ENCODE measurements at regions not wholly inside any gene's neighbourhood (a gene's known extent, or its start where the extent isn't known, plus 50 kb on each side); places are given as distances from the start of the nearest gene placed in this dataset.

DNA sequence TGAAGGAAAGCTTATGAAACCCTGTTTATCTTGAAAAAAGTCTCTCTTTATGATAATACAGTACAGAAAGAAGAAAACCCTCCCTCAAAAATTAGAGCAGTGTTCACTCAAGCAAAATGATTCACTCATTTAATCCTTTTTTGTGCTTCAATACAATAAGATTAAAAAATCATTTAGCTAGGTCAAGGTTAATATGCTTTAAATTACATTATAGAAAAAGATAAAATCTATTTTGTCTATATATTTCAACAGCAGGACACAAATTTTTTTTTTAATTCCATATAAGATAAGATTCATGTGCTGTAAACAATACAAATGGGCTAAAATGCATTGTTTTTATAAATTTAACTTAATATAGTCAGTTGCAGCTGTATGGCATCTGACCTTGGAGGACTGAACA, 176.9 kb downstream of the KCNE4 start:
- no peak for TF ChIP-seq POLR2A (IDR thresholded peaks at IDR 0.05)
- TF ChIP-seq, protein P1, sequence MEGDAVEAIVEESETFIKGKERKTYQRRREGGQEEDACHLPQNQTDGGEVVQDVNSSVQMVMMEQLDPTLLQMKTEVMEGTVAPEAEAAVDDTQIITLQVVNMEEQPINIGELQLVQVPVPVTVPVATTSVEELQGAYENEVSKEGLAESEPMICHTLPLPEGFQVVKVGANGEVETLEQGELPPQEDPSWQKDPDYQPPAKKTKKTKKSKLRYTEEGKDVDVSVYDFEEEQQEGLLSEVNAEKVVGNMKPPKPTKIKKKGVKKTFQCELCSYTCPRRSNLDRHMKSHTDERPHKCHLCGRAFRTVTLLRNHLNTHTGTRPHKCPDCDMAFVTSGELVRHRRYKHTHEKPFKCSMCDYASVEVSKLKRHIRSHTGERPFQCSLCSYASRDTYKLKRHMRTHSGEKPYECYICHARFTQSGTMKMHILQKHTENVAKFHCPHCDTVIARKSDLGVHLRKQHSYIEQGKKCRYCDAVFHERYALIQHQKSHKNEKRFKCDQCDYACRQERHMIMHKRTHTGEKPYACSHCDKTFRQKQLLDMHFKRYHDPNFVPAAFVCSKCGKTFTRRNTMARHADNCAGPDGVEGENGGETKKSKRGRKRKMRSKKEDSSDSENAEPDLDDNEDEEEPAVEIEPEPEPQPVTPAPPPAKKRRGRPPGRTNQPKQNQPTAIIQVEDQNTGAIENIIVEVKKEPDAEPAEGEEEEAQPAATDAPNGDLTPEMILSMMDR (IDR thresholded peaks at IDR 0.05 in 4 of 5, conservative IDR thresholded peaks at IDR 0.05 in 1 of 5) = no peak
- Histone ChIP-seq H3K27ac (no peak overlapping the region), H3K4me3 (no peak overlapping the region), H3K36me3 (no peaks in the 10 kb centered on the region), H3K9me3 (no peaks in the 10 kb centered on the region), H3K4me1 (no peaks in the 10 kb centered on the region), H3K27me3 (no peaks in the 10 kb centered on the region)
- no peak for ATAC-seq
- DNase-seq = no peak
- in situ Hi-C loops (cut with MboI; ENCODE audit: low sequenced_read_pairs in 4 of 4) = no loop called here
- intact Hi-C loops (cut with DNase I; ENCODE audit: low total_unique reads) = no loop called here

DNA sequence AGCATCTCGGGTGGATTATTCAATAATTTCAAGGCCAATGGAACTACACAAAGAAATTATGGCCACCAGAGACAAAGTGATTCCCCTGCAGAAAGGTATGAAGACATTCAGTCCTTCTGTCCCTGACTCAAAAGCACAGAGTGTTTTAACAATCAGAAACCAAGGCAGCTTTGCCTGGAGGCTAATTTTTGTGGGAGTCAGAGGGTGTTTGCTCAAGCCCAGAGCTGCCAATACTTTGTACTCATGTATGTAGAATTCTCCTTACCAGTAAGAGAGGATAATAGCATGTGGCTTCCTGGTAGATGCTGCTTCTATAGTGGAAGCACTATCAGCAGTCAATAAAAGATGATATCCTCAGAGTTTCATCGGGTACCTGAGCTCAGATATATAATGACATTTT, 178.4 kb downstream of the KCNE4 start:
- in situ Hi-C loops (cut with MboI; ENCODE audit: low sequenced_read_pairs in 4 of 4) (no loop called here), intact Hi-C loops (cut with DNase I; ENCODE audit: low total_unique reads) (no loop called here)
- H3K9me3 ChIP-seq = no peaks in the 10 kb centered on the region
- H3K27ac ChIP-seq = no peak overlapping the region
- H3K36me3 ChIP-seq = no peaks in the 10 kb centered on the region
- DNase-seq = no peak
- H3K4me1 ChIP-seq = no peaks in the 10 kb centered on the region
- no peaks in the 10 kb centered on the region for H3K27me3 ChIP-seq
- no peak for ATAC-seq
- TF ChIP-seq POLR2A (IDR thresholded peaks at IDR 0.05) = no peak
- TF ChIP-seq, protein P1 (IDR thresholded peaks at IDR 0.05 in 4 of 5, conservative IDR thresholded peaks at IDR 0.05 in 1 of 5) = no peak
- no peak overlapping the region for H3K4me3 ChIP-seq

DNA sequence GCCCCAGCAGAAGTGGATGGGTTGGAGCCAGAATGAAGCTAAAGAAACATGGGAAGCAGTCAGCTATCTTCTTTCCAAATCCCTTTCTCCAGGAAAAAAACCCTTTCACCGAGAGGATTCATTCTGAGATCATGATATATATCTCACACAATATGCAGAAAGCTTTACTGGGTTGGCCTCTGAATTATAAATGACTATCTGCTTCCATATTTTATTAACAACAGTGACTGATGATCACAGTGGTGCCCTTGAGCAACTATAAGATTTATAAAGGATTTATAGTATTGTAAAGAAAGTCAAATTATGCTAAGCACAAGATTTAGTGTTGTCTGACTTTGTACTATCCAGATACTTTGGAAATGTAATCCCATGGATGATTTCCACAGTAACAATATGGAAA, 180.3 kb downstream of the KCNE4 start:
- Histone ChIP-seq H3K9me3 (no peaks in the 10 kb centered on the region), H3K36me3 (no peaks in the 10 kb centered on the region), H3K4me3 (no peak overlapping the region), H3K27me3 (no peaks in the 10 kb centered on the region), H3K4me1 (no peaks in the 10 kb centered on the region), H3K27ac (no peak overlapping the region)
- intact Hi-C loops (cut with DNase I; ENCODE audit: low total_unique reads) = no loop called here
- in situ Hi-C loops (cut with MboI; ENCODE audit: low sequenced_read_pairs in 4 of 4) = no loop called here
- DNase-seq (no peak), ATAC-seq (no peak)
- no peak for TF ChIP-seq POLR2A (IDR thresholded peaks at IDR 0.05)
- TF ChIP-seq, protein P1 (IDR thresholded peaks at IDR 0.05 in 4 of 5, conservative IDR thresholded peaks at IDR 0.05 in 1 of 5) = no peak

DNA sequence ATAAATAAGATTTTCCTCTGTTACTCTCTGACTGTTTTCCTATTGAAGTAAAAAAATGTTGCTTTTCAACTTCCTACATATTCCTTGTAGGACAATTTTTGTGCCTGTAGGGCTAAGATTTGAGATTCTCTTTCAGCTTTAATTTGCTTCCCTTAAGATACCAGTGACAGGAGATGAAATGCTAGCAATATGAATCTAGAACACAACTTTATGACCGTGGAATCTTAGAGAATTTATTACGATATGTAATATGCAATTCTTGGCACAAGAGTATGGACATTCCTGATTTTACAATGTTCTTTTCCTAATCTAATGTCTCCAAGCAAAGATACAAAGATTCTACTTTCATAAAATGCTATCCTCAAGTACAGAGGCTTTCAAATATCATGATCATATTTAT, 180.9 kb downstream of the KCNE4 start:
- Histone ChIP-seq H3K27ac (no peak overlapping the region), H3K9me3 (no peaks in the 10 kb centered on the region), H3K27me3 (no peaks in the 10 kb centered on the region), H3K36me3 (no peaks in the 10 kb centered on the region), H3K4me1 (no peaks in the 10 kb centered on the region), H3K4me3 (no peak overlapping the region)
- in situ Hi-C loops (cut with MboI; ENCODE audit: low sequenced_read_pairs in 4 of 4) (no loop called here), intact Hi-C loops (cut with DNase I; ENCODE audit: low total_unique reads) (no loop called here)
- ATAC-seq = no peak
- no peak for DNase-seq
- TF ChIP-seq, protein P1 (IDR thresholded peaks at IDR 0.05 in 4 of 5, conservative IDR thresholded peaks at IDR 0.05 in 1 of 5) = no peak
- no peak for TF ChIP-seq POLR2A (IDR thresholded peaks at IDR 0.05)

DNA sequence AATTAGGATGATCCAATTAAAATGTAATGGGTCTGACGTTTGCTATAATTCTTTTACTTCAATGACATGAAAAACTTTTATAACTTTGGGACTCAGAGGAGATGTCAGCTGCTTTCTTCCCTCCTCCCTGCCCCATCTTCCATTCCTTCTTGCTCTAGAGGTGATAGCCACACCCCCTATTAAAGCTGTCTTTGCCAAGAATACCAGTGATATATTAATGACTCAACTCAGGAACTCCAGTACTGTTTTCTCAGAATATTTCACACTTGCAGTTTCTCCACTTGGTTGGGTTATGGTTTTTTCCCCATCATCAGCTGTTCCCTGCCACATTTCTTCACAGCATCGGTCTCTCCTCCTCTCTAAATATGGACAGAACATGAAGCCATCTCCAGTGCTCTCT, 184.0 kb downstream of the KCNE4 start:
- no peaks in the 10 kb centered on the region for H3K9me3 ChIP-seq
- H3K36me3 ChIP-seq = no peaks in the 10 kb centered on the region
- no peaks in the 10 kb centered on the region for H3K27me3 ChIP-seq
- H3K4me3 ChIP-seq = no peak overlapping the region
- no peak overlapping the region for H3K27ac ChIP-seq
- in situ Hi-C loops (cut with MboI; ENCODE audit: low sequenced_read_pairs in 4 of 4) = no loop called here
- TF ChIP-seq POLR2A (IDR thresholded peaks at IDR 0.05) = no peak
- TF ChIP-seq, protein P1 (IDR thresholded peaks at IDR 0.05 in 4 of 5, conservative IDR thresholded peaks at IDR 0.05 in 1 of 5) = no peak
- ATAC-seq = no peak
- intact Hi-C loops (cut with DNase I; ENCODE audit: low total_unique reads) = no loop called here
- H3K4me1 ChIP-seq = no peaks in the 10 kb centered on the region
- DNase-seq = no peak

Data from gastrocnemius medialis (tissue), 4 donors.